Lower lobe of right lung (tissue), 2 donors: ENCODE measurements at regions not wholly inside any gene's neighbourhood (a gene's known extent, or its start where the extent isn't known, plus 50 kb on each side); places are given as distances from the start of the nearest gene placed in this dataset.

ENCODE experiments used
- ATAC-seq, 2 donors: fragments of 200-7000 bp; cut with Tn5 transposase; one replicate each; pipeline ENCODE4 v1.9.1; 2020 to 2022; ENCODE audit warnings: mild to moderate bottlenecking in 2 of 2, moderate library complexity in 2 of 2
- DNase-seq: peaks from one replicate; pipeline ENCODE4 v3.0.0-alpha.2; 2020
- H3K27ac ChIP-seq: fragments of 200-600 bp; one replicate; pipeline ENCODE4 v1.8.0; 2022
- H3K27me3 ChIP-seq: fragments of 200-600 bp; one replicate; pipeline ENCODE4 v1.8.0; 2022; ENCODE audit warnings: low read depth
- H3K36me3 ChIP-seq: fragments of 200-600 bp; one replicate; pipeline ENCODE4 v1.8.0; 2022; ENCODE audit warnings: mild to moderate bottlenecking
- H3K4me1 ChIP-seq: fragments of 200-600 bp; one replicate; pipeline ENCODE4 v1.8.0; 2022
- H3K4me3 ChIP-seq: fragments of 200-600 bp; one replicate; pipeline ENCODE4 v1.8.0; 2022; ENCODE audit warnings: mild to moderate bottlenecking
- H3K9me3 ChIP-seq: fragments of 200-600 bp; one replicate; pipeline ENCODE4 v1.8.0; 2022
- CTCF ChIP-seq: fragments of 200-600 bp; IDR thresholded peaks from one replicate; pipeline ENCODE4 v1.8.0; 2022; ENCODE audit warnings: antibody characterized with exemption, mild to moderate bottlenecking
- intact Hi-C: fragments of 100-400 bp; cut with DNase I; formaldehyde crosslinking; loops from one replicate; pipeline ENCODE4 v1.11.0; 2022
- donor health status: DM: no; HTN: yes; CAD: no; lungs with severe emphysema.

DNA sequence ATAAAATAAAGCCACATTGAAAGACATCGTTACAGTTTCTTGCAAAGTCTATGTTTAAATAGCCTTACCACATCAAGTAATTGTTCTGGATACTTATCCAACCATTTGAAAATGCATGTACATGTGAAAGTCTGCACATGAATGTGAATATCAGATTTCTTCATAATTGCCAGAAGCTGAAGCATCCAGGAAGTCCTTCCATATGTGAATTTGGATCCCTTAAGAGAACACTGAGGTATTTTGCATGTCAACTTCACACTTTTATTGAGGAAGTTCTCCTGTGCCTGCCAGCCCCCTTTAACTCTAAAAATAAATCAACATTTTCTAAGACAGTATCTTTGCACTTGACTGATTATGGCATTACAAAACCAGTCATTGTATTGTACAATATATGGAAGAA is 1103.5 kb upstream of the ADGRL3 start:
- no peak for DNase-seq

GRCh38 chr4:60116592-60116991 is 1083.5 kb upstream of the ADGRL3 start:
- Histone ChIP-seq H3K36me3 (no peaks in the 10 kb centered on the region), H3K27me3 (no peaks in the 10 kb centered on the region), H3K4me3 (no peak overlapping the region), H3K4me1 (no peaks in the 10 kb centered on the region), H3K27ac (no peak overlapping the region), H3K9me3 (no peaks in the 10 kb centered on the region)
- TF ChIP-seq CTCF, result no peak
- intact Hi-C loops, result no loop called here
- DNase-seq (no peak), ATAC-seq (no peak)

More for the DNA sequence above, 1103.5 kb upstream of the ADGRL3 start:
- Histone ChIP-seq H3K27me3 (no peaks in the 10 kb centered on the region), H3K9me3 (no peaks in the 10 kb centered on the region), H3K4me3 (no peak overlapping the region), H3K36me3 (no peaks in the 10 kb centered on the region), H3K27ac (no peak overlapping the region), H3K4me1 (no peaks in the 10 kb centered on the region)
- no peak for ATAC-seq
- intact Hi-C loops, result no loop called here
- TF ChIP-seq CTCF, result no peak

DNA sequence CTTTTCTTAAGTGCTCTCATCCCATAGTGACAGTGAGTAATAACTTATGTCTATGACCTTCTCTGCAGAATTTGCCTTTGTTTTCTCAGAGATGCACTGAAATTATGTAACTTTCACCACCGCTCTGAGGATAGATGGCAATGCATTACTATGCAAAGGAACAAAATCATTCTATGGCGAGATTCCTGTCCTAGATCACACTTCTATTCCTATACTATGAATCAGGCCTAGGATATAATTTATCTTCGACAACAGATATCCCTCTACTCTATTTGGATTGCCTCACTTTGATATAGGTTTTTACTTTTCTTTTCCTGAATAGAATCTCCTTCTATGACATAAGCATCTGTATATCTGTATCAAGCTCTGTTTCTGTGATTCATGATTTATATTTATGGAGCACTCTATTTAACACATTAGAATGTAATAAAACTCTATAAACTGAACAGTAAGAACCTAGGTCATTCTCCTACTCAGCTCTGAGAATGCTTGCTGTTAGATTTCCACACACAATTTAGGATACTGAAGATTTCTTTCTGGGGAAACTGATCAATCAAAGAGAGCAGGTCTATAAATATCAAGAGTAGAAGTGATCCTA is 1082.3 kb upstream of the ADGRL3 start:
- Histone ChIP-seq H3K9me3 (no peaks in the 10 kb centered on the region), H3K27me3 (no peaks in the 10 kb centered on the region), H3K27ac (no peak overlapping the region), H3K36me3 (no peaks in the 10 kb centered on the region), H3K4me3 (no peak overlapping the region), H3K4me1 (no peaks in the 10 kb centered on the region)
- intact Hi-C loops, result no loop called here
- TF ChIP-seq CTCF, result no peak
- DNase-seq (no peak), ATAC-seq (no peak)

GRCh38 chr4:60122820-60123219 is 1077.3 kb upstream of the ADGRL3 start:
- Histone ChIP-seq H3K4me3 (no peak overlapping the region), H3K9me3 (no peaks in the 10 kb centered on the region), H3K27me3 (no peaks in the 10 kb centered on the region), H3K27ac (no peak overlapping the region), H3K4me1 (no peaks in the 10 kb centered on the region), H3K36me3 (no peaks in the 10 kb centered on the region)
- ATAC-seq (no peak), DNase-seq (no peak)
- intact Hi-C loops, result no loop called here
- no peak for TF ChIP-seq CTCF

DNA sequence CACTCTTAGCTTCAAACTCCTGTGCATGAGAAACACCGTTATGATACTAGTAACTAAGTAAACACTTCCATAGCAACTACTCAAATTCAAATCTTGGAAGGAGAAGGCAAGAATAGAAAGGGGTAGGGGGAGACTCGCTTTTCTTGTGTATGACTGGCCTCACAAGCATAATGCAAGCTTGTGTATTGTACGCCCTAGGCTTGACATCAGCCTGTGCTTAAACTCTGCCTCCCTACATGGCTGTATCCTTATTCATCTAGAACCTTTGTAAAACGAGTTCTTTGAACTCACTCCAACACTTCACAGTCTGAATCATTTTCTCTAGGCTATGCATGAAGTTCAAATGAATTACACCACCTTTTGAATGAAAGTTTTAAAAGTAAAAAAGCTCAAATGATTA is 1071.2 kb upstream of the ADGRL3 start:
- DNase-seq, result no peak
- no peak for ATAC-seq
- Histone ChIP-seq H3K4me1 (no peaks in the 10 kb centered on the region), H3K9me3 (no peaks in the 10 kb centered on the region), H3K4me3 (no peak overlapping the region), H3K27me3 (no peaks in the 10 kb centered on the region), H3K27ac (no peak overlapping the region), H3K36me3 (no peaks in the 10 kb centered on the region)
- intact Hi-C loops, result no loop called here
- no peak for TF ChIP-seq CTCF

DNA sequence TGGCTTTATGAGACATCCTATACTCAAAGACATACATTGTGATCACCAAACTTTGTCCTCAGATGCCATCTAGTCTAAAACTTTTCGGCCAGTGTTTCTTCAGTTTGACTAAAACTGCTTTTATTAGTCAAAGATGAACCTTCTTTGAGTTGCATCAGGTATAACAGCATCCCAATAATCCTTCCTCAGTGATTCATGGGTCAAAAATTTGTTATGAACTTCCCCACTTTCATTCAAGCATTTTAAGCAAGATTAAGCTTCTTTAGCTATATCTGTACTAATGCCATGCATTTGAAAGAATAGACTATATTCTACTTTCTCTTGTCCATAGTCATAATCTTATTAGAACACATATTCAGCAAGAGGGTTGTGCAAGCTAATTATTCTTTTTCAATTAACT is 1070.4 kb upstream of the ADGRL3 start:
- Histone ChIP-seq H3K36me3 (no peaks in the 10 kb centered on the region), H3K9me3 (no peaks in the 10 kb centered on the region), H3K4me3 (no peak overlapping the region), H3K27ac (no peak overlapping the region), H3K27me3 (no peaks in the 10 kb centered on the region), H3K4me1 (no peaks in the 10 kb centered on the region)
- TF ChIP-seq CTCF, result no peak
- ATAC-seq, result no peak
- no peak for DNase-seq
- intact Hi-C loops, result no loop called here
